ENCODE measurements at regions not wholly inside any gene's neighbourhood (a gene's known extent, or its start where the extent isn't known, plus 50 kb on each side); places are given as distances from the start of the nearest gene placed in this dataset.
"Not testable (repeated sequence)": the region's sequence is repeated elsewhere in the genome, so short reads cannot be mapped to it uniquely, and the experiment has no call there.

- FAIRE-seq; H2AFZ ChIP-seq (ENCODE audit: control insufficient read depth, low read length); DNase-seq (ENCODE audit: low read depth, low spot score); dilution Hi-C loops (cut with MboI; ENCODE audit: extremely low pct_ligation_motif_present, low sequenced_read_pairs); H3K9me1 ChIP-seq (ENCODE audit: control insufficient read depth, extremely low read depth, insufficient read depth, low read length); H4K20me1 ChIP-seq (ENCODE audit: control insufficient read depth, extremely low read depth, insufficient read depth, low read length); H3K79me2 ChIP-seq (ENCODE audit: control insufficient read depth, insufficient read depth, low read length); H3K27ac ChIP-seq (ENCODE audit: control insufficient read depth, insufficient read depth, low read length); H3K4me1 ChIP-seq (ENCODE audit: control insufficient read depth, extremely low read depth, insufficient read depth, low read length); H3K9me3 ChIP-seq (ENCODE audit: control insufficient read depth, low read depth, low read length); H3K4me2 ChIP-seq (ENCODE audit: control insufficient read depth, extremely low read depth, insufficient read depth, low read depth, low read length); H3K36me3 ChIP-seq (ENCODE audit: control insufficient read depth in 2 of 2, extremely low read depth in 1 of 2, insufficient read depth in 2 of 2, low read length in 2 of 2); H3K27me3 ChIP-seq (ENCODE audit: control insufficient read depth, extremely low read depth, insufficient read depth, low read length); H3K4me3 ChIP-seq (ENCODE audit: control insufficient read depth in 2 of 3, extremely low read depth in 1 of 3, insufficient read depth in 2 of 3, low read depth in 1 of 3, low read length in 3 of 3); H3K9ac ChIP-seq (ENCODE audit: control insufficient read depth, extremely low read depth, insufficient read depth, low read length): not testable (repeated sequence)
Measured at GRCh38 chr9:62125631-62126611, 936.1 kb downstream of the SPATA31A7 start.

GRCh38 chr9:62135022-62135421 is 945.2 kb downstream of the SPATA31A7 start:
- H2AFZ ChIP-seq (ENCODE audit: control insufficient read depth, low read length); H3K4me1 ChIP-seq (ENCODE audit: control insufficient read depth, extremely low read depth, insufficient read depth, low read length); H3K9me3 ChIP-seq (ENCODE audit: control insufficient read depth, low read depth, low read length); FAIRE-seq; H3K4me2 ChIP-seq (ENCODE audit: control insufficient read depth, extremely low read depth, insufficient read depth, low read depth, low read length); dilution Hi-C loops (cut with MboI; ENCODE audit: extremely low pct_ligation_motif_present, low sequenced_read_pairs); H4K20me1 ChIP-seq (ENCODE audit: control insufficient read depth, extremely low read depth, insufficient read depth, low read length); H3K4me3 ChIP-seq (ENCODE audit: control insufficient read depth in 2 of 3, extremely low read depth in 1 of 3, insufficient read depth in 2 of 3, low read depth in 1 of 3, low read length in 3 of 3); DNase-seq (ENCODE audit: low read depth, low spot score); H3K9me1 ChIP-seq (ENCODE audit: control insufficient read depth, extremely low read depth, insufficient read depth, low read length); H3K36me3 ChIP-seq (ENCODE audit: control insufficient read depth in 2 of 2, extremely low read depth in 1 of 2, insufficient read depth in 2 of 2, low read length in 2 of 2); H3K79me2 ChIP-seq (ENCODE audit: control insufficient read depth, insufficient read depth, low read length); H3K27ac ChIP-seq (ENCODE audit: control insufficient read depth, insufficient read depth, low read length); H3K9ac ChIP-seq (ENCODE audit: control insufficient read depth, extremely low read depth, insufficient read depth, low read length); H3K27me3 ChIP-seq (ENCODE audit: control insufficient read depth, extremely low read depth, insufficient read depth, low read length): not testable (repeated sequence)

- H4K20me1 ChIP-seq (ENCODE audit: control insufficient read depth, extremely low read depth, insufficient read depth, low read length); H2AFZ ChIP-seq (ENCODE audit: control insufficient read depth, low read length); H3K4me1 ChIP-seq (ENCODE audit: control insufficient read depth, extremely low read depth, insufficient read depth, low read length); FAIRE-seq; DNase-seq (ENCODE audit: low read depth, low spot score); H3K4me2 ChIP-seq (ENCODE audit: control insufficient read depth, extremely low read depth, insufficient read depth, low read depth, low read length); dilution Hi-C loops (cut with MboI; ENCODE audit: extremely low pct_ligation_motif_present, low sequenced_read_pairs); H3K36me3 ChIP-seq (ENCODE audit: control insufficient read depth in 2 of 2, extremely low read depth in 1 of 2, insufficient read depth in 2 of 2, low read length in 2 of 2); H3K79me2 ChIP-seq (ENCODE audit: control insufficient read depth, insufficient read depth, low read length); H3K9ac ChIP-seq (ENCODE audit: control insufficient read depth, extremely low read depth, insufficient read depth, low read length); H3K27ac ChIP-seq (ENCODE audit: control insufficient read depth, insufficient read depth, low read length); H3K9me3 ChIP-seq (ENCODE audit: control insufficient read depth, low read depth, low read length); H3K9me1 ChIP-seq (ENCODE audit: control insufficient read depth, extremely low read depth, insufficient read depth, low read length); H3K4me3 ChIP-seq (ENCODE audit: control insufficient read depth in 2 of 3, extremely low read depth in 1 of 3, insufficient read depth in 2 of 3, low read depth in 1 of 3, low read length in 3 of 3); H3K27me3 ChIP-seq (ENCODE audit: control insufficient read depth, extremely low read depth, insufficient read depth, low read length): not testable (repeated sequence)
Measured at GRCh38 chr9:62145648-62146047, 955.8 kb downstream of the SPATA31A7 start.
